GM18520 (cell line): ENCODE measurements at regions not wholly inside any gene's neighbourhood (a gene's known extent, or its start where the extent isn't known, plus 50 kb on each side); places are given as distances from the start of the nearest gene placed in this dataset.
"Not testable (repeated sequence)": the region's sequence is repeated elsewhere in the genome, so short reads cannot be mapped to it uniquely, and the experiment has no call there.

ENCODE experiments used
- ATAC-seq: cut with Tn5 transposase; IDR thresholded peaks from one replicate; pipeline ENCODE4 v1.9.1; 2021; ENCODE audit not compliant: unreplicated experiment

- no peak for ATAC-seq
Measured at GRCh38 chr14:43595096-43595772, 911.8 kb downstream of the FSCB start.

DNA sequence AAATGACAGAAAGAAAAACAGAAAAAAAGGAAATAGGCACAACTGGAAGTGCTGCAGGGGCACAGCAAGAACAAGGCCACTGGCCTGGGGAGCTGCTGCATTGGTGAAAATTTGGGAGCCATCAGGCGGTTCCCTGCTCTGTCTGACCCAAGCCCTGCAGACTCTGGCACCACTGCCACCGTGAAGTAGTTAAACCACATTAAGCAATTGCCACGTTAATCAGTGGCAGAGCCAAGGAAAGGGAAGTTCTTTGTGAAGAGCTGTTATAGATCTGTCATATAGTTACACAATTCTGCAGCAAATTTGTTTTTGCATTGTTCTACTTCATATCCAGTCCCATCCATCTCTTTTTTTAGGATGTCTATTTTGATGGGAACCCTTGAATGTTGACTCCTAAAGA is 915.3 kb downstream of the FSCB start:
- ATAC-seq, result no peak

DNA sequence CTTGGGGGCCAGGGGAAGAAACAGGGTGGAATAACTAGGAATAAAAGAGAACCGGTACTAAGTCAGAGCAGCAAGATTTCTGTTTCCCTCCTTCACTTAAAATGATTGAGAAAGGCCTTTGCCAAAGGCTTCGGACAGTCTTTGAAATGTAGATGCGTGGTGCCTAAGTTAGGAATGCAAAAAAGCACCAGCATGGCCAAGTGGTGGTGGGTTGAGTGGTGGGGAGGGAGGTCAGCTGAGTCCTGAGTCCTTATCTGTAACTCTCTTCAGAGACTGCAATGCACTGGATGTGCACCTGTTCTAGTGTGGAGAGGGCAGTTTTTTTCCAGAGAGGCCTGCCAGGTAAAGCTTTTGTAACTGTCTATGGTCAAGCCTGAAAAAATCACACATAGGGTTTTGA is 919.9 kb downstream of the FSCB start:
- ATAC-seq, result no peak

GRCh38 chr14:43579671-43580070 is 927.4 kb downstream of the FSCB start:
- ATAC-seq, result no peak

- ATAC-seq, result no peak
Measured at GRCh38 chr14:43568022-43568421, 939.1 kb downstream of the FSCB start.

GRCh38 chr14:43548368-43548767 is 958.7 kb downstream of the FSCB start:
- ATAC-seq, result no peak

DNA sequence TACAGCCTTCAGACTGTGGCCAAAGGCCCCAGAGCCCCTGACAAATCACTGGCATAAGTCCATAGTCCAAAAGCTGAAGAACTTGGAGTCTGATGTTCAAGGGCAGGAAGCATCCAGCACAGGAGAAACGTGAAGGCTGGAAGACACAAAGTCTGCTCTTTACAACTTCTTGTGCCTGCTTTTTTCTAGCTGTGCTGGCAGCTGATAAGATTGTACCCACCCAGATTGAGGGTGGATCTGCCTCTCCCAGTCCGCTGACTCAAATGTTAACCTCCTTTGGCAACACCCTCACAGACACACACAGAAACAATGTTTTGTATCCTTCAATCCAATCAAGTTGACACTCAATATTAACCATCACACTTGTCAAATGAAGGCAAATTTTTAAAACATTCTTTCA is 959.5 kb downstream of the FSCB start:
- not testable (repeated sequence) for ATAC-seq

DNA sequence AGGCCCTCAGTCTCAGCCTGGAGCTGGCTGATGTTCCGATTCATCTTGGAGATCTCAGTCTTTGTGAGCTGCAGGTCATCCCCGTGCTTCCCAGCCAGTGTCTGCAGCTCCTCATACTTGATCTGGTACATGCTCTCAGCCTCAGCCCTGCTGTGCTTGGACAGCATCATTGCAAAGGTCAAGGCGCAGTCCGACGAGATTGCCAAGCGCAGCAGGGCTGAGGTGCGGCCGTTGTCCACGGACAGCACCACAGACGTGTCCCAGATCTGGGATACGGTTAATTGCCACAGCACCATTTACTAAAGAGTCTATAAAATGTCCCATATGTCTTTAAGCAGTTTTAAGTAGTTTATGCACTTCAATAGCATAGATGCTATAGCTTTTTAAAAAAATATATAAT is 965.7 kb downstream of the FSCB start:
- ATAC-seq, result no peak

DNA sequence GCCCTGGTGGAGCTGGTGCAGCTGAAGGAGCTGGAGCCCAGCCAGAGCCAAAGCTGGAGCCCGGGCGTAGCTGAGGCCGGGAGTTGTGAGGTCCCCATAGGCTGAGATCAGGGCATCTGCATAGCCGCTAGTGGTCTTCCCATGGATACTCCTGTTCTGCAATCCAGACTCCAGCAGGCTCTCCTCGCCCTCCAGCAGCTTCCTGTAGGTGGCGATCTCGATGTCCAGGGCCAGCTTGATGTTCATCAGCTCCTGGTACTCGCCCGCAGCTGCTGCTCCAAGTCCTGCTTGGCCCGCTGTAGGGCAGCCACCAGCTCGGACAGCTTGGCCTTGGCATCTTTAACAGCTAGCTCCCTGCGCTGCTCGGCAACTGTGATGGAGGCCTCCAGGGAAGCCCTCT is 966.1 kb downstream of the FSCB start:
- no peak for ATAC-seq

DNA sequence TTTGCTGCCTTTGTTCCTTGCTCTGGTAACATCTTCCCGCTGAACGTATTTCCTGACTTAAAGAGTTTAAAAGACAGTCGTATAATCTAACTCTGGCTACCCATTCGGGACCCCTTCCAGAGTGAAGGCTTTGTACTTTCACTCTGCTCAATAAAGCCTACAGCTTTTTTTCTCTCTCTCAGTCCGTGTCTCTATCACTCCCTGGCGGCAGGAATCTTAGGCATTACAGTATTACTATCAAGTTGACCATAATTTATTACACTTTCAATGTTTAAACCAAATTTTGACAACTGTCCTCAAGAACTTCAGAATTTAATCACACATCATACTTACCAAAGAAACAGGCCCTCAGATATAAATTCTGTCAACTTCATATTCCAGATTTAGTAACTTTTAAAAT is 967.9 kb downstream of the FSCB start:
- ATAC-seq, result no peak

- ATAC-seq, result no peak
Measured at GRCh38 chr14:43535231-43535838, 971.7 kb downstream of the FSCB start.

DNA sequence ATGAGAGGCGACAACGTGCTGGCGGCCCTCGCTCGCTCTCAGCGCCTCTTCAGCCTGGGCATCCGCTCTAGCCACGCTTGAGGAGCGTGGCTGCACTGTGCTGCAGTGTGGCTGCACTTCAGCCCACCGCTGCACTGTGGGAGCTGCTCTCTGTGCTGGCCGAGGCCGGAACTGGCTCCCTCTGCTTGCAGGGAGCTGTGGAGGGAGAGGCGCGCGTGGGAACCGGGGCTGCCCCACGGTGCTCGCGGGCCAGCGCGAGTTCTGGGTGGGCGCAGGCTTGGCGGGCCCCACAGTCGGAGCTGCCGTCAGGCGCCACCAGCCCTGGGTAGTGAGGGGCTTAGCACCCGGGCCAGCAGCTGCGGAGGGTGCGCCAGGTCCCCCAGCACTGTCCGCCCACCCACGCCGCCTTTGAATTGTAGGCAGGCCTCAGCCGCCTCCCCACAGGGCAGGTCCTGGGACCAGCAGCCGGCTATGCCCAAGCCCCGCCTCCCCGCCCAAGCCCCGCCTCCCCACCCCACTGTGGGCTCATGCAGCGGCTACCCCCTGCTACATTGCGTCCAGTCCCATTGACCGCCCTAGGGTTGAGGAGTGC is 974.2 kb downstream of the FSCB start:
- ATAC-seq, result no peak

- ATAC-seq, result no peak
Measured at GRCh38 chr14:43528321-43528720, 978.8 kb downstream of the FSCB start.

GRCh38 chr14:43525658-43526057 is 981.4 kb downstream of the FSCB start:
- no peak for ATAC-seq

DNA sequence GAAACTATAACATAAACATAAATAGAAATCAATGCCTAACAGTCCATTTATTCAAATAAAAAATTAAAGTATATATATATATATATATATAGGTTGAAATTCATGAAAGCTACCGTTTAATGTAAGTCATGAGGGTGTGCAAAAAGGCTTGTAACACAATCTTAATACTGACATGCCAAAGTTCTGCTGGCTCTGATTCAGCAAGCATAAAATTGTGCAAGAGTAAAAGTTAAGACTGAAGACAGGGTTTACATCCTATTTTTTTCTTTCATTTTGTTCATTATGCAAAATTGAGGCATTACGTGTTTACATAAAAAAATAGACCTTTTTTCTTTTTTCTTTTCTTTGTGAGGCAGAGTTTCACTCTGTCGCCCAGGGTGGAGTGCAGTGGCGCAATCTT is 984.2 kb downstream of the FSCB start:
- ATAC-seq, result no peak

- no peak for ATAC-seq
Measured at GRCh38 chr14:43522191-43522590, 984.9 kb downstream of the FSCB start.

DNA sequence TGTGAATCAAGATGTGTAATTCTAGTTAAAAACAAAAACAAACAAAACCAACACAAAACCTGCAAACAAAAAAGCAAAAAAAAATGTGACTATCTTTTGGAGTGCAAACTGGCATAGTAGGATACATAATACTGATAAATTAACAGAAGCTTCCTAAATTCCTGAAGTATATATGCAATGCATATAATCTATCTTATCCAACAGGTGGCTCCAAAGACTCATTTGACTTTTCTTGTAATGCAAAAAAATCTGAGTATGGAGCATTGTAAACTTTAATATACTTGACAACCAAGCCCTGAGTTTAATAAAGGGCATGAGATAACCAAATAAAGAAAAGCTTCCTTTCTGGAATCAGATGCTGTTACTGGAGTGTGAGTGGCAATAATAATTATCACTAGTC is 1003.6 kb downstream of the FSCB start:
- ATAC-seq, result no peak

DNA sequence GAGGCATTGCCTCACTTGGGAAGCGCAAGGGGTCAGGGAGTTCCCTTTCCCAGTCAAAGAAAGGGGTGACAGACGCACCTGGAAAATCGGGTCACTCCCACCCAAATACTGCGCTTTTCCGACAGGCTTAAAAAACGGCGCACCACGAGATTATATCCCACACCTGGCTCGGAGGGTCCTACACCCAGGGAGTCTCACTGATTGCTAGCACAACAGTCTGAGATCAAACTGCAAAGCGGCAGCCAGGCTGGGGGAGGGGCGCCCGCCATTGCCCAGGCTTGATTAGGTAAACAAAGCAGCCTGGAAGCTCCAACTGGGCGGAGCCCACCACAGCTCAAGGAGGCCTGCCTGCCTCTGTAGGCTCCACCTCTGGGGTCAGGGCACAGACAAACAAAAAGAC is 1014.7 kb downstream of the FSCB start:
- not testable (repeated sequence) for ATAC-seq

DNA sequence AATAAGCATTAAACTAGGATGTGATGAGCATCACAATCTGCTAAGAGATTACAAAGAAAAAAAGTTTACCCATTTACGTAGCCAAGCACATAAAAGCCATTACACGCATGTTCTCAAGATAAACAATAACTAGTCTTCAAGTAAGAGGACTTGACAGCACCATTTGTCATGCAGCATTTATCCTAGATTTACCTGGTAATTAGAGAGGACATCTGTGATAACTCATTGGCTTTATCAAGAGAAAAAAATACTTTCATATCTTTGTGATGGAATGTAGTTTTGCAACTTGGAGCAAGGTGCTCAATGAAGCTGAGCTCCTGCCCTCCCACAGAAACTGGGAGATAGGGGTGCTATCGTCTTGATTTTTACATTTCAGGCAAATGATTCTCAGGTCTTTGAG is 1023.7 kb downstream of the FSCB start:
- no peak for ATAC-seq

- ATAC-seq, result no peak
Measured at GRCh38 chr14:43481864-43482263, 1025.2 kb downstream of the FSCB start.

GRCh38 chr14:43480976-43481375 is 1026.1 kb downstream of the FSCB start:
- no peak for ATAC-seq

- no peak for ATAC-seq
Measured at GRCh38 chr14:43479596-43480195, 1027.4 kb downstream of the FSCB start.
